ENCODE measurements at regions not wholly inside any gene's neighbourhood (a gene's known extent, or its start where the extent isn't known, plus 50 kb on each side); places are given as distances from the start of the nearest gene placed in this dataset.
"Not testable (repeated sequence)": the region's sequence is repeated elsewhere in the genome, so short reads cannot be mapped to it uniquely, and the experiment has no call there.

- Mint-ChIP-seq H3K27ac (no peak overlapping the region), H3K4me1 (ENCODE audit: low read depth) (peaks cover 2% of the 10 kb centered on the region), H3K9me3 (ENCODE audit: low read depth) (no peaks in the 10 kb centered on the region), H3K27me3 (no peaks in the 10 kb centered on the region), H3K36me3 (no peaks in the 10 kb centered on the region), H3K4me3 (no peak overlapping the region)
These were observed 111.8 kb downstream of the HMHB1 start for GRCh38 chr5:143923634-143924266.

- H3K36me3 Mint-ChIP-seq, result no peaks in the 10 kb centered on the region
- no peak overlapping the region for H3K4me3 Mint-ChIP-seq
- no peaks in the 10 kb centered on the region for H3K27me3 Mint-ChIP-seq
- no peaks in the 10 kb centered on the region for H3K9me3 Mint-ChIP-seq (ENCODE audit: low read depth)
- peaks cover 2% of the 10 kb centered on the region for H3K4me1 Mint-ChIP-seq (ENCODE audit: low read depth)
- no peak overlapping the region for H3K27ac Mint-ChIP-seq
These were observed 112.5 kb downstream of the HMHB1 start for GRCh38 chr5:143924311-143924978.

GRCh38 chr5:143924979-143925325, 113.0 kb downstream of the HMHB1 start:
- not testable (repeated sequence) for H3K4me3 Mint-ChIP-seq; H3K9me3 Mint-ChIP-seq (ENCODE audit: low read depth); H3K27me3 Mint-ChIP-seq; H3K36me3 Mint-ChIP-seq; H3K27ac Mint-ChIP-seq; H3K4me1 Mint-ChIP-seq (ENCODE audit: low read depth)

DNA sequence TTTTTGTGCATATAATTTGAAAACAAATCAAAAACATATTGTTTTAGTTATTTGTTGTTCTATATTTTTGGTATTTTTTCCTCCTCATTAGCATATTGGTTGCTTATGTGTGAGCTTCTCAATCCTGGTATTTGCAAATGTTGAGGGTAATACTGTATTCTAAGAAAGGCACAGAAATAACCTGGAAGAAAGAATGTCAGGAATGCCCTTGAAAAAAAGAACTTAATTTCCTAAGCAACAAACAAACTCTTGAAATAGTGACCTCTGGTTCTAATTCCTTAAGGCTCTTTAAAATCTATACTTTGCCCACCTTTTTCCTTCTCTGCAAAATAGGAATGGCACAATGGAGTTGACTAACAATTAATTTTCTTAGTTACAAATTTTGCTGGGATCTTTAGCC, 117.5 kb downstream of the HMHB1 start:
- Mint-ChIP-seq H3K9me3 (ENCODE audit: low read depth) (peaks cover 10% of the 10 kb centered on the region), H3K36me3 (peaks cover 5% of the 10 kb centered on the region), H3K27ac (no peak overlapping the region), H3K27me3 (peaks cover 2% of the 10 kb centered on the region), H3K4me3 (no peak overlapping the region), H3K4me1 (ENCODE audit: low read depth) (no peaks in the 10 kb centered on the region)

DNA sequence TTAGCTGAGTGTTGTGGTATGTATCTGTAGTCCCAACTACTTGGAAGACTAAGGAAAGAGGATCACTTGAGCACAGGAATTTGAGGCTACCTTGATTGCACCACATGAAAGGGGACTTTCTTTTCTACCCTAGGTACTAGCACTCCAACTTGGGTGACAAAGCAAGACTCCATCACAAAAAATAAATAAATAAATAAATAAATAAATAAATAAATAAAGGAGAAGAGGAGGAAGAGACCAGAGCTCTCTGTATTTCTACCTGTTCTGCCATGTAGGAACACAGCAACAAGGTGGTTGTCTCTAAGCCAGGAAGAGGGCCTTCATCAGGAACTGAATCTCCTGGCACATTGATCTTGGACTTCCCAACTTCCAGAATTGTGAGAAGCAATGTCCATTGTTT, 118.6 kb downstream of the HMHB1 start:
- H3K9me3 Mint-ChIP-seq (ENCODE audit: low read depth), result peaks cover 16% of the 10 kb centered on the region
- H3K36me3 Mint-ChIP-seq, result peaks cover 7% of the 10 kb centered on the region
- no peak overlapping the region for H3K27ac Mint-ChIP-seq
- H3K27me3 Mint-ChIP-seq, result peaks cover 2% of the 10 kb centered on the region
- H3K4me3 Mint-ChIP-seq, result no peak overlapping the region
- no peaks in the 10 kb centered on the region for H3K4me1 Mint-ChIP-seq (ENCODE audit: low read depth)

GRCh38 chr5:143931476-143931875, 119.5 kb downstream of the HMHB1 start:
- H3K36me3 Mint-ChIP-seq, result peaks cover 7% of the 10 kb centered on the region
- H3K27me3 Mint-ChIP-seq, result peaks cover 2% of the 10 kb centered on the region
- H3K9me3 Mint-ChIP-seq (ENCODE audit: low read depth), result peaks cover 21% of the 10 kb centered on the region
- no peaks in the 10 kb centered on the region for H3K4me1 Mint-ChIP-seq (ENCODE audit: low read depth)
- H3K4me3 Mint-ChIP-seq, result no peak overlapping the region
- no peak overlapping the region for H3K27ac Mint-ChIP-seq

- Mint-ChIP-seq H3K4me3 (no peak overlapping the region), H3K9me3 (ENCODE audit: low read depth) (peaks cover 24% of the 10 kb centered on the region), H3K4me1 (ENCODE audit: low read depth) (no peaks in the 10 kb centered on the region), H3K36me3 (peaks cover 10% of the 10 kb centered on the region), H3K27ac (no peak overlapping the region), H3K27me3 (peaks cover 2% of the 10 kb centered on the region)
These were observed 120.0 kb downstream of the HMHB1 start for GRCh38 chr5:143931986-143932385.

DNA sequence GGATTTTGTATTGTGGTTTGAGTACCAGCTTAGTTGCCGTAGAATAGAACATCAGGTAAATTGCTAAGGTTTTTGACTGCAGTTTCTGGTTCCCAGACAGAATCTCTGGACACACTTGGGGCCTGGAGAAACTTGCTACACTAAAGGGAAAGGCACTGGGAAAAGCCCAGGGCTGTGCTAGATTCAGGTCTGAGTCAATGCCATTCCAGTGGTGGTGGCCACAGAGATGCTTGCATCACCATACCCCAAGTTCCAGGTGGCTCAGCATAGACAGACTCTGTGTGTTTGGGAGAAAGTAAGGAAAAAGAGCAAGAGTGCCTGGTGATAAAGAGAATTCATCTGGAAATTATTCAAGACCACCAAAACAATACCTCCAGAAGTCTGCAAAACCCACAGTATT, 120.6 kb downstream of the HMHB1 start:
- Mint-ChIP-seq H3K9me3 (ENCODE audit: low read depth) (peaks cover 24% of the 10 kb centered on the region), H3K4me3 (no peak overlapping the region), H3K27me3 (peaks cover 2% of the 10 kb centered on the region), H3K27ac (no peak overlapping the region), H3K4me1 (ENCODE audit: low read depth) (no peaks in the 10 kb centered on the region), H3K36me3 (peaks cover 10% of the 10 kb centered on the region)

DNA sequence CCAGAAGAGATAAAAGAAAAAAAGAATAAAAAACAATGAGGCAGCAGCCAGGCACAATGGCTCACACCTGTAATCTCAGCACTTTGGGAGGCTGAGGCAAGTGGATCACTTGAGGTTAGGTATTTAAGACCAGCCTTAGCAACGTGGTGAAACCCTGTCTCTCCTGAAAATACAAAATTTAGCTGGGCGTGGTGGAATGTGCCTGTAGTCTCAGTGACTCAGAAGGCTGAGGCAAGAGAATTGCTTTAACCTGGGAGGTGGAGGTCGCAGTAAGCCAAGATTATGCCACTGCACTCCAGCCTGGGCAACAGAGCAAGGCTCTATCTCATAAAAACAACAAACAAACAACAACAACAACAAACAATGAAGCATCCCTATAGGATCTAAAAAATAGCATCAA, 121.5 kb downstream of the HMHB1 start:
- H3K4me1 Mint-ChIP-seq (ENCODE audit: low read depth), result no peaks in the 10 kb centered on the region
- no peak overlapping the region for H3K4me3 Mint-ChIP-seq
- no peak overlapping the region for H3K27ac Mint-ChIP-seq
- H3K9me3 Mint-ChIP-seq (ENCODE audit: low read depth), result peaks cover 24% of the 10 kb centered on the region
- H3K27me3 Mint-ChIP-seq, result peaks cover 2% of the 10 kb centered on the region
- H3K36me3 Mint-ChIP-seq, result peaks cover 10% of the 10 kb centered on the region

DNA sequence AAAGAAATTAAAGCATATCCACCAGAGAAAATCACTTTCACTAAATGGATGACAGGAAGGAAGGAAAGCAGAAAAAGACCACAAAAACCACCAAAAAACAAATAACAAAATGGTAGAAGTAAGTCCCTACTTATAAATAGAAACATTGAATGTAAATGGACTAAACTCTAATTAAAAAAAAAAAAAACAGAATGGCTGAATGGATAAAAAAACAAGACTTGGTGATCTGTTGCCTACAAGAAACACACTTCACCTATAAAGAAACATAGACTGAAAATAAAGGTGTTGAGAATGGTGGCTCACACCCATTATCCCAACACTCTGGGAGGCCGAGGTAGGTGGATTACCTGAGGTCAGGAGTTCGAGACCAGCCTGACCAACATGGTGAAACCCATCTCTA, 122.9 kb downstream of the HMHB1 start:
- Mint-ChIP-seq H3K27me3 (peaks cover 2% of the 10 kb centered on the region), H3K27ac (no peak overlapping the region), H3K4me3 (no peak overlapping the region), H3K9me3 (ENCODE audit: low read depth) (peaks cover 32% of the 10 kb centered on the region), H3K4me1 (ENCODE audit: low read depth) (no peaks in the 10 kb centered on the region), H3K36me3 (peaks cover 12% of the 10 kb centered on the region)

GRCh38 chr5:143938230-143938629, 126.3 kb downstream of the HMHB1 start:
- H3K27me3 Mint-ChIP-seq, result peaks cover 2% of the 10 kb centered on the region
- no peak overlapping the region for H3K4me3 Mint-ChIP-seq
- H3K27ac Mint-ChIP-seq, result no peak overlapping the region
- peaks cover 36% of the 10 kb centered on the region for H3K9me3 Mint-ChIP-seq (ENCODE audit: low read depth)
- H3K4me1 Mint-ChIP-seq (ENCODE audit: low read depth), result no peaks in the 10 kb centered on the region
- peaks cover 10% of the 10 kb centered on the region for H3K36me3 Mint-ChIP-seq

DNA sequence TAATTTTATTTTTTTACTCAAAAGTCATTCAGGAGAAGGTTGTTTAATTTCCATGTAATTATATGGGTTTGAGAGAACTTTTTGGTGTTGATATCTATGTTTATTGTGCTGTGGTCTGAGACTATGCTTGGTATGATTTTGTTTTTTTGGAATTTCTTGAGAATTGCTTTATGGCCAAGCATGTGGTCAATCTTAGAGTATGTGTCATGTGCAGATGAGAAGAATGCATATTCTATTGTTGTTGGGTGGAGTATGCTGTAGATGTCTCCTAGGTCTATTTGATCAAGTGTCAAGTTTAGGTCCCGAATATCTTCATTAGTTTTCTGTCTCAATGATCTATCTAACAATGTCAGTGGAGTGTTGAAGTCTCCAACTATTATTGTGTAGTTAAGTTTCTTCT, 134.9 kb downstream of the HMHB1 start:
- Mint-ChIP-seq H3K9me3 (ENCODE audit: low read depth) (peaks cover 34% of the 10 kb centered on the region), H3K36me3 (peaks cover 18% of the 10 kb centered on the region), H3K4me1 (ENCODE audit: low read depth) (no peaks in the 10 kb centered on the region), H3K27me3 (peaks cover 6% of the 10 kb centered on the region), H3K27ac (no peak overlapping the region), H3K4me3 (no peak overlapping the region)

GRCh38 chr5:143947313-143947712, 135.4 kb downstream of the HMHB1 start:
- no peak overlapping the region for H3K4me3 Mint-ChIP-seq
- H3K27me3 Mint-ChIP-seq, result peaks cover 6% of the 10 kb centered on the region
- H3K27ac Mint-ChIP-seq, result no peak overlapping the region
- H3K36me3 Mint-ChIP-seq, result peaks cover 18% of the 10 kb centered on the region
- H3K4me1 Mint-ChIP-seq (ENCODE audit: low read depth), result no peaks in the 10 kb centered on the region
- H3K9me3 Mint-ChIP-seq (ENCODE audit: low read depth), result peaks cover 34% of the 10 kb centered on the region

DNA sequence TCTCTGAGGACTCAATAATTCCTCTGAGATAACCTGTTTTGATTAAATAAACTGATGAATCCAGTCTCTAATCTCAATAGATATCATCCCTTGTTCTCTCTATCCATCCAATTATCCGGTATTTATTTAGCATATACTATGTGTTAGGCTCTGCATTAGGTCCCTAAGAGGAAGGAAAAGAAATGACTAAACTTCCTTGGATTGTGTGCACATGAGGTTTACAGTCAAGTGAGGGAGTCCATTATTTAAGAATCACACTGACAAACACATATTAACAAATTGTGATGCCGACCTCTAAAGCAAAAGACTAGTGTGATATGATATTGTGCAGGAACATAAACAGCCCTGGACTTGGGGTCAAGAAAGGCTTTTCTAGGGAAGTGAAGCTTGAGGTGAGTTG, 140.8 kb downstream of the HMHB1 start:
- Mint-ChIP-seq H3K27me3 (peaks cover 1% of the 10 kb centered on the region), H3K27ac (no peak overlapping the region), H3K36me3 (peaks cover 12% of the 10 kb centered on the region), H3K4me1 (ENCODE audit: low read depth) (no peaks in the 10 kb centered on the region), H3K9me3 (ENCODE audit: low read depth) (peaks cover 8% of the 10 kb centered on the region), H3K4me3 (no peak overlapping the region)

DNA sequence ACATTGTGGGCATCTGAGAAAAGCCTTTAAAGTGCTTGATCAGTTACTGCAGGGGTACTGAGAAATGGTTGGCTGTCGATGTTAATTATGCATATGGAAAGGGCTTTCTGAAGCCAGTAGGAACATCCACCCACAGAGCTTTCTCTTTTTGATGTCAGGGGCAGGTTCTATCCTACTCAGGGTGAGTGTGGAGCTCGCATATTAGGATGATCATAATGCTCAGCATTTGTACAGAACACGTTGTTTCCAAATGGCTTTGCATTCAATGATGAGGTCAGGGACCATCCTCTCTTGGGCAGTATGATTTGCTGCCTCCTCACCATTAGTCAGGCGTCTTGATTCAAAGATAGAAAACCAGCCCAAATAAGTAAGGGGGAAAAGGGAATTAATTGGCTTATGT, 141.9 kb downstream of the HMHB1 start:
- Mint-ChIP-seq H3K4me1 (ENCODE audit: low read depth) (no peaks in the 10 kb centered on the region), H3K27me3 (peaks cover 2% of the 10 kb centered on the region), H3K27ac (no peak overlapping the region), H3K4me3 (no peak overlapping the region), H3K36me3 (peaks cover 9% of the 10 kb centered on the region), H3K9me3 (ENCODE audit: low read depth) (peaks cover 4% of the 10 kb centered on the region)

GRCh38 chr5:143955141-143955540, 143.2 kb downstream of the HMHB1 start:
- H3K36me3 Mint-ChIP-seq, result no peaks in the 10 kb centered on the region
- peaks cover 3% of the 10 kb centered on the region for H3K27me3 Mint-ChIP-seq
- no peak overlapping the region for H3K4me3 Mint-ChIP-seq
- no peaks in the 10 kb centered on the region for H3K9me3 Mint-ChIP-seq (ENCODE audit: low read depth)
- H3K27ac Mint-ChIP-seq, result no peak overlapping the region
- H3K4me1 Mint-ChIP-seq (ENCODE audit: low read depth), result no peaks in the 10 kb centered on the region
